ENCODE measurements at regions not wholly inside any gene's neighbourhood (a gene's known extent, or its start where the extent isn't known, plus 50 kb on each side); places are given as distances from the start of the nearest gene placed in this dataset.
"Not testable (repeated sequence)": the region's sequence is repeated elsewhere in the genome, so short reads cannot be mapped to it uniquely, and the experiment has no call there.

DNA sequence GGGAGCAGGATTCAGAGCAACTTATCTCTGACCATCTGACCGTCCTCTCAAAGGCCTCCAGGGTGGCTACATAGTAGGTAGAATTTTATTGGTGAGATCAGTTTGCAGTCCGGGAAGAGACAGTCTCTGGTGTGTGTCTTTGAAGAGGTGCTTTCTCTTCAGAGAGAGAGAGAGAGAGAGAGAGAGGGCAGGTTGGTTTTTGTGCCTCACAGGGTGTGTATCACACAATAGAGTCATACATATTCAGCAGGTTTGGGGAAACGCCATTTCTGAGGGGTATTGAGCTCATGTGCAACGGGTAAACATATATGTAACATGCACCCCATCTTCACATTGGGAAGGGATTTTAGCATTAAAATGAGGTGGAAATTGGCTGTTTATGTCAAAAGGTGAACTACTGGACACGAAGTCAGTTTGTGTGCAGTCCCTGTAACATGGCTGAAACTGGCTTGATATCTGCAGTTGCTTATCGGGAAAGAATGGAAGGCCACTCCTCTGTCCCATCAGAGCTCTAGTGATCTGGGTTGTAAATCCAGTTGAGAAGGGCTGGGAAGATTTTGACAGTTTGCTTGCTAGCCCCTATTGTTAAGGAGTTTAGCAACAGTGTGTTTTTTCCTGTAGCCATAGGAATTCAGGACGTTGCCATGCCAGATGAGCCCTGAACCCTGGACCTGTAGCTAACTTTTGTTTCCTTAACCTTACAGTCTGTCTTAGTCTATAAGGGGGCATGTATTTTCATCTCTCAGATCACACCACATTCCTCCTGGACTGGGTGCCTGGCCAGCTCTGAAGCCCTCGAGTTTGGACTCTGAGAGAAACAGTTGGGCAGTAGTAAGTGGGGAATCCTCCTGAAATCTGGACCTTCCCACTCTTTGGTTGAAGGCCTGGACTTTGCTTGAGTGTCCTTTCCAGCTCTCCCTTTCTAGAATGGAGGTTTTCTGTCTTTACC lies 171.6 kb upstream of the NOTCH2NLA start:
- TF ChIP-seq EZH2 (IDR thresholded peaks at IDR 0.05; ENCODE audit: borderline replicate concordance, low read depth, low read length, severe bottlenecking); JUN (IDR thresholded peaks at IDR 0.05; ENCODE audit: borderline replicate concordance, insufficient read depth, insufficient read length, low read depth); POLR2A (IDR thresholded peaks at IDR 0.05; ENCODE audit: low read depth, low read length); FOS (IDR thresholded peaks at IDR 0.05; ENCODE audit: borderline replicate concordance, insufficient read depth, low read length); POLR2AphosphoS5 (IDR thresholded peaks at IDR 0.05; ENCODE audit: insufficient read depth, low read depth, low read length); GATA2 (IDR thresholded peaks at IDR 0.05; ENCODE audit: insufficient read depth, insufficient read length, low read depth, low read length): not testable (repeated sequence)
- TF ChIP-seq, protein P1, sequence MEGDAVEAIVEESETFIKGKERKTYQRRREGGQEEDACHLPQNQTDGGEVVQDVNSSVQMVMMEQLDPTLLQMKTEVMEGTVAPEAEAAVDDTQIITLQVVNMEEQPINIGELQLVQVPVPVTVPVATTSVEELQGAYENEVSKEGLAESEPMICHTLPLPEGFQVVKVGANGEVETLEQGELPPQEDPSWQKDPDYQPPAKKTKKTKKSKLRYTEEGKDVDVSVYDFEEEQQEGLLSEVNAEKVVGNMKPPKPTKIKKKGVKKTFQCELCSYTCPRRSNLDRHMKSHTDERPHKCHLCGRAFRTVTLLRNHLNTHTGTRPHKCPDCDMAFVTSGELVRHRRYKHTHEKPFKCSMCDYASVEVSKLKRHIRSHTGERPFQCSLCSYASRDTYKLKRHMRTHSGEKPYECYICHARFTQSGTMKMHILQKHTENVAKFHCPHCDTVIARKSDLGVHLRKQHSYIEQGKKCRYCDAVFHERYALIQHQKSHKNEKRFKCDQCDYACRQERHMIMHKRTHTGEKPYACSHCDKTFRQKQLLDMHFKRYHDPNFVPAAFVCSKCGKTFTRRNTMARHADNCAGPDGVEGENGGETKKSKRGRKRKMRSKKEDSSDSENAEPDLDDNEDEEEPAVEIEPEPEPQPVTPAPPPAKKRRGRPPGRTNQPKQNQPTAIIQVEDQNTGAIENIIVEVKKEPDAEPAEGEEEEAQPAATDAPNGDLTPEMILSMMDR (IDR thresholded peaks at IDR 0.05; ENCODE audit: extremely low read depth in 1 of 2, insufficient read depth in 1 of 2, low read depth in 1 of 2, low read length in 2 of 2), result not testable (repeated sequence)
- TF ChIP-seq, protein P2, sequence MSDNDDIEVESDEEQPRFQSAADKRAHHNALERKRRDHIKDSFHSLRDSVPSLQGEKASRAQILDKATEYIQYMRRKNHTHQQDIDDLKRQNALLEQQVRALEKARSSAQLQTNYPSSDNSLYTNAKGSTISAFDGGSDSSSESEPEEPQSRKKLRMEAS (IDR thresholded peaks at IDR 0.05; ENCODE audit: insufficient read depth, insufficient read length), result not testable (repeated sequence)
